GM19025 (cell line): ENCODE measurements at regions not wholly inside any gene's neighbourhood (a gene's known extent, or its start where the extent isn't known, plus 50 kb on each side); places are given as distances from the start of the nearest gene placed in this dataset.

ENCODE experiments used
- ATAC-seq: cut with Tn5 transposase; IDR thresholded peaks from one replicate; pipeline ENCODE4 v1.9.1; 2021; ENCODE audit warnings: mild to moderate bottlenecking, low read depth, moderate library complexity; ENCODE audit not compliant: unreplicated experiment

- no peak for ATAC-seq
Observed at GRCh38 chr2:237260686-237261085, 153.3 kb downstream of the COL6A3 start.

GRCh38 chr2:237261327-237261726 is 152.6 kb downstream of the COL6A3 start:
- no peak for ATAC-seq

GRCh38 chr2:237262838-237263771 is 150.9 kb downstream of the COL6A3 start:
- ATAC-seq, result no peak

- ATAC-seq, result no peak
Observed at GRCh38 chr2:237264480-237265219, 149.3 kb downstream of the COL6A3 start.

GRCh38 chr2:237268004-237268708 is 145.8 kb downstream of the COL6A3 start:
- no peak for ATAC-seq

GRCh38 chr2:237269138-237269875 is 144.7 kb downstream of the COL6A3 start:
- ATAC-seq, result no peak

GRCh38 chr2:237270520-237270919 is 143.4 kb downstream of the COL6A3 start:
- no peak for ATAC-seq

GRCh38 chr2:237271698-237272652 is 142.0 kb downstream of the COL6A3 start:
- ATAC-seq, result no peak
